Activated effector memory CD4-positive, alpha-beta T cell treated with Interleukin-2 at 50 U/mL for 16 hours (primary cell): ENCODE measurements at regions not wholly inside any gene's neighbourhood (a gene's known extent, or its start where the extent isn't known, plus 50 kb on each side); places are given as distances from the start of the nearest gene placed in this dataset.
A peak's percentile ranks its signal among the peaks of the same experiment; 100 is the strongest.

ENCODE experiments used
- DNase-seq: peaks from one replicate; pipeline ENCODE4 v3.0.0-alpha.2; 2020

DNA sequence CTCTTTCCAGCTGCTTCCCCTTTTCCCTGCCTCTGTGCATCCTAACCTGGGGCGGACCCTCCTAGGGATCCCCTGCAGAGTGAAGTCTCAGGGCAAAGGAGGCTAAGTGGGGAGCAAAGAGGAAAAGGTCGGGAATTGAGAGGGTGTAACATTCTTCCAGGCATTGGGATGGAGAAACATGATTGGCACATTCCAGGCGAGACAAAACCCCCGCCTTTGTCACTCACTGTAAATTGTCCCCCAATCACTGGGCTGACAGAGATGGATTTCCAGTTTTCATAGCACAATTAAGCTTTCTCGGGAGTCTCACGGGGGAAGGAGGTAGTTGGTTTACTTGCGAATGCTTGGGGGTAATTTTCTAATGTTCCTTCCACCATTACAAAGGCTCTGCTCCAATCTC is 74.9 kb downstream of the MIAT start:
- no peak for DNase-seq

GRCh38 chr22:26734339-26735018 is 77.1 kb downstream of the MIAT start:
- DNase-seq = no peak

GRCh38 chr22:26735019-26735409 is 77.6 kb downstream of the MIAT start:
- no peak for DNase-seq

DNA sequence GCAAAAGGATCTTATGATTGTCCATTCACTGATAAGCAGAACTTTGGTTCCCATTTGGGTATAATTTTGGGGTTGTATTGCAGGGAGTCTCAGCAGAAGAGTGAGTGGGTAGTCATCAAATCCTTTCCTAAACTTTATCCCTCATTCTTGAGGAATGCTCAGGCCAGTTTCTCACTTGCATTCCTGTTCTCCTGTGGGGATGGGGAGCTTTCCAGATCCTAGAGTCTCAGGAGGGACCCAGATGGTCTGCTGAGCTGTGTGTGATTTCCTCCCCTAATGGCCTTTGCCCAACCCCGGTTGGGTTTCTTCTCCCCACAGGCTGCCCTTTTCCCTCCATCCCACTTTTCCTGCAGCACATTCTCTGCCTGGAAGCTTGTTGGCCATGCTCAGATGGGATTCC is 79.9 kb downstream of the MIAT start:
- DNase-seq = no peak

GRCh38 chr22:26740253-26740652 is 82.9 kb downstream of the MIAT start:
- DNase-seq = no peak

GRCh38 chr22:26743149-26743548 is 85.8 kb downstream of the MIAT start:
- no peak for DNase-seq

DNA sequence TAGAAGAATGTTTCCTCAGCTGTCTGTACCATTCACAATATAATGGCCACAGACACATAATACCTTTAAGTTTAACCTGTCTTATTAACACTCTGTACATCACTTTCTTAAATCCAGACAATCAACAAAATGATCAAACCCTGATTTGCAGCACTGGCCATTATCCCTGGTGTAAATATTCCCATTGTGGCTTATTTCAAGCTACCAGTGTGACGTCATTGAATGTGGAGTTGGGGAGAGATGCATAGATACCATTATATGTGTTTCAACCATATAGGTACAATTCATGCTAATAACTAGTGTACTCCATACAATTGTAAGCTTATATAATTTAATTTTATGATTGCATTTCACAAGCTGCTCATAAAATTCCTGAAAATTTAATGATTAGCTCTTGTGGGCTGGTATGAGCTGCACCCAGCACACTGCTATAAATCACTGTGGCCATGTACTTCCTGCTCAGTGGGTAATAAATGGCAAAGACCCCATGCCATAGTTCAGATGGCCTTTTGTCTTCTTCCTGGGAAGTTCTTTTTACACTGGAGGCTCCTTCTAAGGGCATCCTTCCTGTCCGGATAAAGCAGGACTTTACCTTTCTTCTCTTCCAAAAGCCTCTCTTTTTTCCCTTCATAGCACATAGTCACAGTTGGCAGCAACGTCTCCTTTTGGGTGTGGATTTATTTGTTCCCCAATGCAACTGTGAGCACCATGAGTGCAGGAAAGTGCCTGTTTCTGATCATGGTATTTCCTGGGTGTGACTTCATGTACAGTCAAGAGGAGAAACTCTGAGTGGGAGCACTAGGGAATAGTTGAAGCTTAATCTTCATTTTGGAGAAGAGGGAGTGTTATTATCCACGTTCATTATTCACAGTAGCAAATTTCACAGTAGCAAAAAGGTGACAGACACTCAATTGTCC is 87.8 kb downstream of the MIAT start:
- no peak for DNase-seq

- no peak for DNase-seq
Measured at GRCh38 chr22:26746311-26746710, 88.9 kb downstream of the MIAT start.

DNA sequence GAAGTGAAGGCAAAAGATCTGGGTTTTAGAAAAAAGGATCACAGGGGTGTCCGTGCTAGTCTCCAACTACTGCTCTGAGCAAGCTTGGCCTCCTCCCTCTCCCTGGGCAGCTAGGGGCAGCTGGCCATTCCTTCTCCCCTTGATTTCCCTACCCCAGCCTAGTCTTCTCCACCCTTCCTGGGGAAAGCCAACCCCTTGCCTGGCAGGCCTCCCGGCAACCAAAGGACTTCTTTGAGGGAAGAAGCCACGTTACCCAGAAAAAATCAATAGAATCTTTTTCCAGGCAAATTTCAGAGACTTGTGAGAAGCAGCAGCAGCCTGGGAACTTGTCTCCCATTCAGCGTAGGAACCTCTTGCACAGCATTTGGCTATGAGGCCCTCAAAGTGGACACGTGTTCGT is 91.5 kb downstream of the MIAT start:
- no peak for DNase-seq

GRCh38 chr22:26751217-26751616 is 93.8 kb downstream of the MIAT start:
- DNase-seq = no peak

- DNase-seq = no peak
Measured at GRCh38 chr22:26753125-26753862, 95.9 kb downstream of the MIAT start.

DNA sequence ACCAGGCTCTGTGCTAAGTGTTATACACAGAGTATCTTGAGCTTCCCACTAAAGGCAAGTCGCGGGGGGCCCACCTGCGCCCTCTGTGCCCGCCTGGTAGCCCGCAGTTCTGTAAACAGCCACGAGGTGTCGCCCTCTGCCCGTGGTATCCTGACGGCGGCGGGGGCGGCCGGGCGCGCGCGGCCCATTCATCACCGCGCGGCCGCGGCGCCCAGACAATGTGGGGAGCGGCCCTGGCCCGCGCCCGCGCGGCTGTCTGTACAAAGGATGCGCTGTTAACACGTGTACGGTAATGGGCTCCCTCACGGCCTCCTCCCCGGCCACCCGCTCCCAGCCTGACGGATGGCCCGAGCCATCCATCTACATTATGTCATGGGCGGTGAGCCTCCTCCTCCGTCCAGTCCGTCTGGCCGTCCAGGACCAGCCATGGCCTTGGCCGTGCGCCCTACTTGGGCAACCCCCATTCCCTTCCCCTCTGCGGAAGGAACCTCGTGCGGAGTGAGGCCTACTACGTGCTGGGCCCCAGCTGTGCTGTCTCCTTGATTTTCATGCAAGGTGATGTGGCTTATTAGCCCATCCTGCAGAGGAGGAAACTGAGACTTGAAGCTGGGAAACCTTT is 99.4 kb downstream of the MIAT start:
- DNase-seq = peak; percentile 27

DNA sequence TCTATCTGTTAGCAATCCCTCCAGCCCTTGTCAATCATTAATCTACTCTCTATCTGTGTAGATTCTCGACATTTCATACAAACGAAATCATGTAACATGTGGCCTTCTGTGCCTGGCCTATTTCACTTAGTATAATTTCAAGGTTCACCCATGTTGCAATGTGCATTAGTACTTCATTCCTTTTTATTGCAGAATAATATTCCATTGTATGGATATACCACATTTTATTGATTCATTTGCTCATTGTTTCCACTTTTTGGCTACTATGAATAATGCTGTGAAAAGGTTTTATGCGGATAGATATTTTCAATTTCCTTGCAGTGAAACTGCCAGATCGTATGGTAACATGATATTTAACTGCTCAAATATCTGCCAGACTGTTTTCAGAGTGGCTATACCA is 100.1 kb downstream of the MIAT start:
- DNase-seq = no peak

- DNase-seq = no peak
Measured at GRCh38 chr22:26762503-26763472, 105.4 kb downstream of the MIAT start.

- DNase-seq = no peak
Measured at GRCh38 chr22:26763633-26764361, 106.4 kb downstream of the MIAT start.

DNA sequence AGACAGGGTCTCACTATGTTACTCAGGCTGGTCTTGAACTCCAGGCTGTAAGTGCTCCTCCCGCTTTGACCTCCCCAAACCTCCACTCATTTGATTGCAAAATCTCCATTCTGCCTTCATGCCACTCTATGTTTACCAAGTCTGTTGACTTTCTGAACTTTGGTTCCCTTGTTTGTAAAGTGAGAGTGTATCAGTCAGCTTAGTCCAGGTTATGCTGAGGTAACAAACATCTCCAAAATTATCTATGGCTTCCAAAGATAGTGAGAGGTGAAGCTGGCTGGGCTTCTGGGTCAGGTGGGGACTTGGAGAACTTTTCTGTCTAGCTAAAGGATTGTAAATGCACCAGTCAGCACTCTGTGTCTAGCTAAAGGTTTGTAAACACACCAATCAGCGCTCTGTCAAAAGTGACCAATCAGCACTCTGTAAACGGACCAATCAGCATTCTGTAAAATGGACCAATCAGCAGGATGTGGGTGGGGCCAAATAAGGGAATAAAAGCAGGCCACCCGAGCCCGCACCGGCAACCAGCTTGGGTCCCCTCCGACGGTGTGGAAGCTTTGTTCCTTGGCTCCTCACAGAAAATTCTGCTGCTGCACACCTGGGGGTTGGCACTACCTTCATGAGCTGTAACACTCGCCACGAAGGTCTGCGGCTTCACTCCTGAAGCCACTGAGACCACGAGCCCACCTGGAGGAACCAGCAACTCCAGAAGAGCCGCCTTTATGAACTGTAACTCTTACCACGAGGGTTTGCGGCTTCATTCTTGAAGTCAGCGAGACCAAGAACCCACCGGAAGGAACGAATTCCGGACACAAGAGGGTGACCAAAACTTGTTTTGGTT is 109.3 kb downstream of the MIAT start:
- no peak for DNase-seq

GRCh38 chr22:26767351-26768155 is 110.2 kb downstream of the MIAT start:
- no peak for DNase-seq

DNA sequence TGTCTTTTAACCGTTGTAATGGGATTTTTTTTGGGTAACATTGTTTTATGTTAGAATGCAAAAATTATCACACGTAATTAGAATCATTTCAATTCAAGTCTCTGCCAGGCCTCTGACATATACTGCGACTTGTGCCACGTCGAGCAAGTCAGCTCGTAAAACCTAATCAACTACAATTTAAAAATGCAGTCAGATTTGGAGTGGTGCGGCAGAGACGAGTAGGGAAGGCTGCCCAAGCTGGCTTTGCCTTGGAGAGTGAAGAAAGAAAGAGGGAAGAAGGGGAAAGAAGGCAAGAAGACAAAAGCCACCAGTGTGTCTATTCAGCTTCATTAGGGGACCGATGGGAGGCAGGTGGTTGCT is 110.7 kb downstream of the MIAT start:
- no peak for DNase-seq

DNA sequence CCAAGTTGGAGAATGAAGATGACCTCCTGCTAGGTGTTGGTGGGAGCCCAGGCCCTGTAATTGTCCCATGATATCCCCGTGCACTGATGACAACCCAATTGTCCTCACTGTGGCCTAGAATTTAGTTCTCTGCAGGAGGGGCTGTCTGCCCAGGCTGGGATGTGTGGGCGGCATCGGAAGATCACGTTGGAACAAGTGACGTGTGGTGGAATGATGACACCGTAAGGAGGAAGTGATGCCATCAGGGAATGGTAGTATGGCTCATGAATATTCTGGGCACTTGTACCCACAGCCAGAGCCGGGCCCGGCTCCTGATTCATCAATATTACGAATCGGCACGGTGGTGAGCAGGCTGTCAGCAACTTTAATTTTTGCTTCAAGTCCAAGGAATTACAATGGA is 111.6 kb downstream of the MIAT start:
- DNase-seq = no peak

DNA sequence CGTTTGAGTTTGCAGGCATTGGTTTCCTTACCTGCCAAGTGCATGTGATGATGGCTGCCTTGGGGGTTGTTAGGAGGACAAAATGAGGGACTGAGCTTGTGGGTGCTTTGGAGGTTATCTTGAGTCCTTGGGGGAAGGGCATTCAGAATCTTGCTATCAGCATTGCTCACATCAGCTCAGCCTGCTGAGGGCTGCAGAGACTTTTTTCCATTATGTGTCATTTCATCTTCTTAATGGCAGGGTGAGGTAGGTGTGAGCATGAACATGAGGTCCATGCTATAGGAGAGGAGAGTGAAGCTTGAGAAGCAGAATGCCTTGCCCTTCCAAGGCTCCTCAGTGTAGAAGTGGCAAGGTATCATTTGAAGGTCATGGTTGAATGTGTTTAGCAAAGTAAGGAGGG is 112.3 kb downstream of the MIAT start:
- no peak for DNase-seq
